Fibroblast of skin of back (primary cell): ENCODE measurements at regions not wholly inside any gene's neighbourhood (a gene's known extent, or its start where the extent isn't known, plus 50 kb on each side); places are given as distances from the start of the nearest gene placed in this dataset.

Experiments used
- DNase-seq: peaks from one replicate; pipeline ENCODE4 v3.0.0-alpha.2; 2013

DNA sequence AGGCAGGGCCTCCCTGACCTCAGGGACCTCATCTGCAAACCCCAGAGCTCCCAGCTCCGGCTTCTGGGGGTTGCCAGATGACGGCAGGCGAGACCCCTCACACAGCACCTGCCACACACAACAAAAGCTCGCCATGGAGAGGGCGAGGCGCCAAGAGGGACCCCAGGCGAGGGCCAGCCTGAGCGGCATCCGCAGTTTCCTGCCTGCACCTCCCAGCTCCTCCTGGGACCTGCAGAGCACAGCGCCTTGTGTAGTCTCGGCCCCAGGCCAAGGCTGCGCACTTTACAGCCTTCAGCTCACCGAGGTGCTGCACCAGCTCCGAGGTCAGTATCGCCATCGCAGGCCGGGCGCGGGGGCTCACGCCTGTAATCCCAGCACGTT lies 82.4 kb upstream of the ADAMTS2 start:
- no peak for DNase-seq

DNA sequence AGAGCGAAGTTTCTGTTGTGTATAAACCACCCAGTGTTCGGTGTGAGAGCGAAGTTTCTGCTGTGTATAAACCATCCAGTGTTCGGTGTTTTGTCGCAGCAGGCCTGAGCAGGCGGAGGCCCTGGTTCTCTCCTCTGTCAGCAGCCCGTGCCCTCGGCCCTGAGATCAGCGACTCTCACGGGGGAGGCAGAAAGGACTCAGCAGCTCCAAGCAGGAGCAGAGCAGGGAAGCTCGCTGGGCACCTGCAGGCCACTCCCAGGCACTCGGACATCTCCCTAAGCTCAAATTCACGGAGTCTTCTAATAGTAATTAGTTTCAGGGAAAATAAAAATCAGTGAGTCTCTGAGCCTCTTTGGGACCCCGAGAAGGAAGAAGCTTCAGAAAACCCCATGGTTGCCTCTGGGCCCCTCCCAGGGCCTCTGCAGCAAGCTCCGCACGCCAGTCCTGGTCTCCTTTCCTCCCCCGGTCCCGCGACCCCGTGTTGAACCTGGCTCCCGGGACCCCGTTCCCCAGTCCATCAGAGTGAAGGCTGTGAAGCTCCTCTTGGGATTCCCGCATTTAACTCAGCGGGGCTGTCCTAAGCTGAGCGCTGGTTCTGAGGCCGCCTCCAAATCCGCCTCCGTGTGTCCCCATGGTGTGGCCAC lies 81.9 kb upstream of the ADAMTS2 start:
- no peak for DNase-seq

DNA sequence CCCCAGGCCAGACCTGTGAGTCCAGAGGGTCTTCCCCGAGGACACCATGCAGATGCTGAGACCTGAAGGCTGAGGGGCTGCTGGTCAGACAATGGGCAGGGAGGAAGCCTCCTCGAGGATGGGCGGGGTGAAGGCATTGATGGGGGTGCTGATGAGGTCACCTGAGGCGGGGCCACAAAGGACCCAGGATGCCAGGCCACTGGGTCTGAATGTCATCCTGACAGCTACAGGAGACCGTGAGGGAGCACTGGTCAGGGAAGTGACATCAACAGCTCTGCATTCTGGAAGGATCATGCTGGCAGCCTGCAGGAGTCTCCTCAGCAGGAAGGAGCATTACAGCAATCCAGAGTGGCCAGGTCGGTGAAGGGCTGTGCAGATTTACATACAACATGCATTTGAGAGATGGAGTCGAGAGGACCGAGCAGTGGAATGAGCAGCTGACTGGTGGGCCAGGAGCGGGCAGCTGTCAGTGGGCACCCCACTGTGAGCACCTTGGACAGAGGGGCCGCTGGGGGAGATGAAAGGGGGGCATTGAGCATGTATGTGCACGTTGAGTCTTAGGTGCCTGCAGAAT lies 77.7 kb upstream of the ADAMTS2 start:
- no peak for DNase-seq

DNA sequence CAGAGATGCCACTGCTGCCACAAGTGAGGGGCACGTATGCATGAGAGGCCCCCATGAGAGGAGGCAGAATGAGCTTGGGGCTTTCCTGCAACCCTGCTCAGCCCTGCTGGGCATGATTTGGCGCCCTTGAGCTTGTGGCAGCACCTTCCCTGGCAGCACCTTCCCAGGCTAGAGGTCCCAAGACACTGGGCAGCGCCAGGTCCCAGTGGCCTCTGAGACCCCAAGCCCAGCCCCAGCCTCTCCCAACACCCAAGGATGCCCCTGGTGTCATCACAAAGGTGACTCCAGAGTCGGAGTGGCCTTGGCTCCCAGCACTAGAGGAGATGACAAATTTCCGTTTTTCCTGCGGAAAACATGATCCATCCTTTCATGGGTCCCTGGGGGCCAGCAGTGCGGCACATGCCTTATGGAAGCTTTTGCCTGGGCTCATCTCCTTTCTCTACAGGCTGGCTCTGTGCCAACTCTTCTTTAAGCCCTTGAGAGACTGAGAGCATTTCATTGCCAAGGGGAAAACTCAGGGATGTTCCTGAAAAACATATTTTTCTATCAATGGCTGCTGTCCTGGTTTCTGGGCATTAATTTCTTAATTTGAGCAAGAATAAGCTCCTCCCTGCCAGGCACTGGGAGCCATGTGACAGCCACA lies 77.1 kb upstream of the ADAMTS2 start:
- DNase-seq: peak; percentile 28

DNA sequence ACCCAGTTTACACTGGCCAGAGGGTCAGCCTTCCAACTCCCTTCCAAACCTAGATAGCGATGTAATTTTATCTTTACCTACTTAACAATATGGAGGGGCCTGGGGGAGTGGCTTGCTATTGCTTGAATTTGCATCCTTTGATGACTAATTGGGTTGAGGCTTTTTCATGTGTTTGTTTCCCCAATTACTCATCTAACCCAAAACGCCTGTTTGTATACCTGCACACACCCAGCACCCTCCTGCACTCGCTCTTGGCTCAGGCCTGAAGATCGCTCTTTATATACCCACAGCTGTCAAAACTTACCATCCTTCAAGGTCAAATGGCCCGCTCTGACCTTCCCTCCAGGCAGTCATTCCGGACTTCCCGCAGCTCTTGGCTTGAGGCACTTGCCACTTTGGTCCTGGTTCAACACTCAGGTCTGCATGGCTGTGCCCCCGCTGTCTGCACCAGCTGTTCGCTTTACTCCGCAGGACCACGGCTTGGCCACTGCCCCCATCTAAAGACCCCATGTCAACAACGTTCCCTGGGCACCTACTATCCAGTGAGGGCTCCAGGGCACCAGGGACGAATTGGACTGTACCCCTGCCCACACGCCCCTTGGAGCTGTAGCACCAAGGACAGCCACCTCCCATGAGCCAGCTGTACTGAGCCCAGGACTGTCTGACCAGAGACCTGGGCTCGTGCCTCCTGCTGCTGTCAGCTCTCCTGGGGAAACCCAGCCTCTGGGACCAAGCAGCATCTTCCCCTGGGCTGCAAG lies 76.1 kb upstream of the ADAMTS2 start:
- DNase-seq: no peak

DNA sequence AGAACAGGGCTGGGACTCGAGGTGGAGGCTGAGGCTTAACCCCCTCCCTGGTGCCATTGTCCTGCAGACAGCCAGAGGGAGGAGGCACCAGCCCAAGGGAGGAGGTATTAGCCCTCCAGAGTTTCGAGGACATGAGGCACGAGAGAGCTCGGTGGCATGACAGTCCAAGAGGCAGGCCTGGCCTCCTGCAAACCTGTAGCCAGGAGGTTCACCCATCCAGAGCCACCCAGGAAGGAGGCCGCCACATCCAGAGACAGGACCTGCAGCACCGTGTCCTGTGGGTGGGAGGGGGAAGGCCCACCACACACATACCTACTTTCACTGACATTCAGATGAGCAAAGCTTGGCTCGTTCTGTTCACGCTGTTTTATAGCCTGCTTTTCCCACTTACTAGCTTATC lies 75.2 kb upstream of the ADAMTS2 start:
- no peak for DNase-seq

DNA sequence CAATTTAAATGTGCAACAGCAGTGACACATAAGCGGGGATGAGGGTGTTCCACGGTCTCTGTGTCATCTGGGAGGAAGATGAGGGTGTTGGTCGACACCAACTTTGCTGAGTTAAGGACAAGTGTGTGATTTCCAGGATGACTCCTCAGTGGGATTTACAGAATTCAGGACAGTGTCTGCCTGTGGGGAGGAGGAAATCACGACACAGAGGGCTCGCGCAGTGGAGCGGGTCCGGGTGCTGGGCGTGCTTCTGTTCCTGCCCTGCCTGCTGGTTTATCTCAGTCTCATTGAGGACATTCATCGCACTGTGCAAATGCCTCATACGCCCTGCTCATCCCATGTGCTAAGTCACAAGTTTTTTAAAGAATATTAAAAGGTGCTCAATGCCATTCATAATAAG lies 73.7 kb upstream of the ADAMTS2 start:
- no peak for DNase-seq

DNA sequence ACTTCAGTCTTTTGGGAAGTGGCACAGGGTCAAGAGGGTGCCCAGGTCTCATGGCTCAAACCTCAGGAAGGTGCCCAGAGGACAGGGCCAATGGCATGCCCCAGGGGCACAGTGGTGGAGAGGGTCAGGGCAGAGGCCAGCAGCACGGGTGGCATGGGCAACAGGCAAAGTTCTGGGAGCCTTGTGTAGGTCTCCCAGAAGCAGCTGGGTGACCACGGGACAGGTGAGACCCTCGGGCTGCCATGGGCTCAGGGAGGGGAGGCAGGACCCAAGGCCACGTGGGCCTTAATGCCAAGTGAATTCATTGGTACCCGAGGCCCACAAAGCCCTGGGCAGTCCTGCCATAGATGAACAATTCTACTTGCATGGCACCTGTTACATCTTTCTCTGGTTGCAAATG lies 72.4 kb upstream of the ADAMTS2 start:
- DNase-seq: no peak

DNA sequence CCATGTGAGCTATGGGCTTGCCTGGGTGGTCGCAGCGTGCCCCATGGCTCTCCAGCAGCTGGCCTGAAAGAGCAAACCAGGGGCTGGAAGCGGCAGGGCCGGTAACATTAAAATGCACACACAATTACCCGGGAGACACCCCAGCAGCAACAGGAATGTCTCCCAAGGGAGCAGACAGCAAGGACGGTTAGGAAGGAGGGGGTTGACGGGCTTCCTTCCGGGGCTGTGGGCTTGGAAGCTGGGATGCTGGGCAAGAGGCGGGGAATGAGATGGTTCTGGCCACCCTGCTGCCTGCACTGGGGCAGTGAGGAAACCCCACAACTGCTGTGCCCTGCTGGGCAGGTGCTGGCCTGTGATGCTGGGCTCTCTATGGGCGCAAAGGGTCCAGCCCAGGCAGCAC lies 71.8 kb upstream of the ADAMTS2 start:
- DNase-seq: peak; percentile 32

DNA sequence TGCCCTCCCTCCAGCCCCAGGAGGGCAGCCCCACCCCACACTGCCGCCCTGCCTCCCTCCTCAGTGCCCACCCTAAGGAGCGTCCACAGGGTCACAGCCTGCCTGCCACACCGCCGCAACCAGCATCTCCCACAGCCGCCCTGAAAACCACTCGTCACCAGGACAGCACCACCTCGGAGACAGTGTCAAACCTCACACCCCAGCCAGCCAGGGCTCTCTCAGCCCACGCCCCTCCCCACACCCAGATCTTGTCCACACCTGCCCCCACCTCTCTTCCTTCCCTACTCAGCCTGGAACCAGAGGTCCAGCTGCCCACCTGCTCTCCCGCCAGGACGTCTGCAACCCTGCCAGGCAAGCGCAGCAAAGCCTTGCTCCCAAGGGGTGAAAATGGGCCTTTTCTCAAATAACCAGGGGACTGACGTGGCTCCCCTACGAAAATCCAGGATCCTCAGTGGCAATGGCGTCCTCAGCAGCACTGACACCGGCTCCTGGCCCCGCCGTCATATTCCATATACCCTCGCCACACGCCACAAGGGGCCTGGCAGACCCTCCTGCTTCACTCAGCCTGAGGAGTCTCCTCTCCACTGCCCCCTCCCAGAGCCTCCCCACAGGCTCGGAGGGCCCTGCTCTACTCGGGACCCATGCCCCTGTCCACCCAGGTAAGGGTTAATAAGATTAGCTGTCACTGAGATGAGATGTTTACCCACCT lies 71.0 kb upstream of the ADAMTS2 start:
- no peak for DNase-seq

DNA sequence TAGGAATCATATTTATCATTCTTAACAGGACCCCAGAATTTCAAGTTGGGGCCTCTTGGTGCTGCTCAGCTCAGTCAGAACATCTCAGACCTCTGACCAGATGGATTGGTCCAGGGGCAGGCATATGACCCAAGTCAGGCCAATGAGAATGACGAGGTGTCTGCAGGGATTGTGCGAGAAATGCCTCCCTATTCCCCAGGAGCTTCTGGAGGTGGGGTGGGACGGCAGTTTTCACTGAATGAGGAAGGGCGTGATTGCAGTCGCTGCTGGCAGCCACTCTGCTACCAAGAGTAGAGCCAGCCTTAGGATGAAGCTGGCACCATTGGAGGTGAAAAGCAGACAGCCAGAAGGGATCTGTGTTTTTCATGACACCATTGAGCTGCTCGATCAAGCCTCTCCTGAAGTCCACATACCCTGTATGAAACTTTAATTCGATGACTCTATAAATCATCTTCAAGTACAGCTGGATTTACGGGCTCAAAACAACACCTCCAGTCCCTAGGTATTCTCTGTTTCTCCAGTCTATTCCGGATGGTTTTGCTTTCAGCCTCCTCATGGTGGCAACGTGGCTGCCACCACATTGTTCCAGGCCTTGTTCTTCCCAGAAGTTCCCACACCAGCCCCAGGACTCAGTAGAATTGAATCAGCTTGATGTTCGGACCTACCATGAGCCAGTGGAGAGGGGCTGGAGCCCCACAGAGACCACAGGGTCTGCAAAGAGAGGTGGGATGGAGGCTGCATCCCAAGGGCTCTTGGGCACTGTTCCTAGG lies 70.2 kb upstream of the ADAMTS2 start:
- no peak for DNase-seq

DNA sequence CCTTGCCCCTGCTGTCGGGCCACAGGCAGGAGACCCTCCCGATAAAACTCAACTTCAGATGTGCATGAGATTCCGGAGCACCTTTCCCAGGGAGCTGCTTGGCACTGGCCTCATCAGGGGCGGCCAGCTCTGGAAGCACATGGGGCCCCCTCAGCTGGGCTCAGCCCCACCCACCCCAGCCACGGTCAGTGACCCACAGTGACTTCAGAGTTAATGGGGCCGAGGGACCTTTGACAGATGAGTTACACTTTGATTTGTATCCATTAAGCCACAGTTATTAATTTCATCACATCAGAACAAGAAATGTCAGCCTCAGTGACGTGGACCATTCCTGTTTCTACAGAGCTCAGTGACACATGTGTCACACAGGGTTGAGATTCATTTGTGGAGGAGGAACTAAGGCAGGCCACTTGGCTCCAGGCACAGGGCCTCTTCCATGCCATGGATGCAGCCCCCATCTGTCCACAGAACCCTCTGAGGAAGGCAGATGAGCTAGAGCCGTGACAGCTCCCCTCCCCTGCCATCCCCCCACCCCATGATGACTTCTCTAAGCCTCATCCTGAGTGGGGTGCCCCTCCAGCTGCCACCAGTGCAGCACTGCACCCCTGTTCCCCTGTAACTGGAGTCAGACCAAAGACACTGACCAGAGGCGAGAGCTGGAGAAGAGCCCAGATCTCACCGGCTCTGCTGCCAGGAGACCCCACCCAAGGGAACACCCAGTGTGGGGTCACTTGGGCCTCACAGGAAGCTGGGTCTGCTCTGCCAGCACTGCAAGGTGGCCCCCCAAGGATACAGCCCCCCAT lies 69.4 kb upstream of the ADAMTS2 start:
- no peak for DNase-seq

DNA sequence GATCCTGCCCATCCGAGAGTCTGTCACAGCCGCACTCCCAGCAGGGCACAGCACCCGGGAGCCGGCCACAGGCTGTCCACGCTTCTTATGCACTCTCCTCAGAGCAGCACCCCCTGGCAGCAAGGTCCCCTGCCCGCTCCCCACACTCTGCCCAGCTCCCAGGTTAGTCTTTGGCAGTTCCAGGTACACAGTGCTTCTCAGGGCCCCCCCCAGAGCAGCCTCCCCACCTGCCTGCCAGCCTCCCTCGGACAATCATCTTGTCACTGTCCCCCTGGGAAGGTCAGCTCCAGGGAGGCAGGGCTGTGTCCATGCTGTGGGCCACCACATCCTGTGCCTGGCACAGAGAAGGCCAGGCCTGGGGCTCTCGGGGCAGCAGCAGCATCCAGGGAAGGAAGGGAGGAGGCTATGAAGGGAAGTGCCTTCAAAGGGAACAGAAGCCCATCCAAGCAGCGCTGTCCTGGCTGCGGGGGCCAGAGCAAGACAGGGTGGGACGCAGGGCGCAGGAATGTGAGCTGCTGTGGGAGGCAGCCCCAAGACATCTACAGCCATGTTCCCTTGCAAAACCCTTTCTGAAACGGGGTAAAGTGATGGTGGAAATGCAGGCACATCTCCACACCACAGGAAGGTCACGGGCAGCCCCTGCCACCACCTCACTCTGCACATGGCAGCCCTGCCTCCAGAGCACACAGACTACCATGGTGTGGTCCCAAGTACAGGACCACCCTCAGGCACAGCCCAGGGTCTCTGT lies 68.6 kb upstream of the ADAMTS2 start:
- DNase-seq: no peak

DNA sequence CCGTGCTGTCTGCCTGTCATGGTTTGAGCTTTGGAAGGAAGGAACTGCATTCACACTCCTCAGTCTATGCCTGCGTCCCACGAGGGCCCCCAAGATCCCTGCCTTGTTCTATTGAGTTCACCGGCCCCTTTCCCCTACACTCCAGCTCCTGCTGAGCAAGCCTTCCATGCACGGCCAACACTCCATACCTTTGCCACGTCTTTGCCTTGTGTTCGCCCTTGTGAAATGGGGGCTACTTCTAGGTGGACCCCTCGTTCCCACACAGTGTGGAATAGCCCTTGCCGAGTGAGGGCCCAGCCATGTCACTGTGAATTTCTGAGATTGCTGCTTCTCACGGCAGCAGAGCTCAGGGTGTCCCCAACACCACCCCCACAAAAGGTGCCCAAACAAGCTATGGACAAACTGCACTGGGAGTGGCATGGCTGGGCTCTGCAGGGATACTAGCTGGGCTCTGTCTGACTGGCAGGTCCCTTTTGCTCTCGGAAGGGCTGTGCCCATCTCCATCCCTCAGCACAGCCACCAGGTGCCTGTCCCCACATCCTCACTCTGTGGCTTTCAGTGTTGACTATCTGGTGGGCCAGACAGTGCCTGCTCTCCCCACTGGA lies 67.9 kb upstream of the ADAMTS2 start:
- no peak for DNase-seq

DNA sequence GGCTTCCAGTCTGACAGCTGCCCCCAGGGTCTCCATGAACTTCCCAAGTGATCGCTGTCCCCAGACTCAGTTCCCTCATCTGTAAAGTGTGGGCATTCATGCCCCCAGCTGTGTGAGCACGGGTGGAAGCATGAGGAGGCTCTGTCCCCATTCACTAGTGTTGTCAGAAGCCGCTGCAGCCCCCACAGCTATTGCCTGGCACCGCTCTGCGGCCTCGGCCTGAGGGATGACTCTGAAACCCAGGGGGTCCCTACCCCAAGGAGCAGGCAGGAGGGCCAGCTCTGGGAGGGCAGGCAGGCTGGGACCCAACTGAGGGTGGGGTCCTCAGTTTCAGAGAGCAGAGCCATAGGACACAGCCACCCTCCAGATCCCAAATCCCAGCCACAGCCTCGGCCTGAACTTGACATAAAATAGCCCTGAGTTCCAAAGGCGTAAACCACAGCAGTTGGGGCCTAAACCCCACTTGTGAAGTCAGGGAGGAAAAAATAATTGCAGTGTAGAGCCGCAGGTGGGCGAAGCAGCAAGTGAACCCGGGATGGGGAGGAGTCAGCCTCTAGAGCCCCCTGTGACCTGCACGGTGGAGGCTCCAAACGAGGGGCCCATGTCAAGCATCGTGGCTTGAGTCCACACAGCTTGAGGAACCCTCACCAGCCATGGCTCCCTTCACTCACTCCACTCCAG lies 66.0 kb upstream of the ADAMTS2 start:
- no peak for DNase-seq

DNA sequence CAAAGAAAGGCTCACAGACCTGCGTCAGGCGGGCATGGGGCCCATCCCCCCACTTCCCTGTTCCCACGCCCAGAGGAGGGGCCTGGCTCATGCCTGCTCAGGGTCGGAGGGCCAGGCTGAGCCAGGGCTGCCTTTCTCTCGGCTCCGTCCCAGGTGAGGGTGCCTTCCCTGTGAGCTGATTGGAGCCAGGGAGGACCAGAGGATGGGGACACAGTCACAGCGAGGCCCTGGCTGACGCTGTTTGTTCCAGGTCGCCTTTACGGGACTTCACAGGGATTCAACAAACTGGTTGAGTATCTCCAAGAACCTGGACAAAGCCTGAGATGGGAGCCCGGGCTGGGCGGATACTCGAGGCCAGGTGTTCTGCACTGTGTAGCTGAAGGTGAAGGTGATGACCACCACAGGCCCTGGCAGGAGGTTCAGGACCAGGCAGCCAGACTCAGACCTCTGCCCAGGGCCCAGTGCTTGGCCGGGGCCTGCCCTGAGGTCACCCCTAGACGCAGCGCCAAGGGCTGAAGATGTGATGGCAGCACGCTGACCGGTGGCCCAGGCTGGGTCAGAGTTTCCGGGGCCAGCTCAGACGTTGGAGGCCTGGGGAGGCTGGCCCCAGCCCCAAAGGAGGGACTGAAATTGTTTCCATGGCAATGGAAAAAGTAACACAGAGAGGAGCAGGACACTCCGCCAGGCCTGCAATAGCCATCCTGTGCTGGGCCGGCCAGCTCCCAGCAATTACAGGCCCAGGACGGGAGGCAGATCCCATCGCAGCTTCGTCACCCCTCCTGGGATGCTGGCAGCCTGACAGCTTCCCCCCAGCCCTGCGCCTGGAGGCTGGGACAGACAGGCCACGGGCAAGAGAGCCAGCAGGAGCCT lies 65.3 kb upstream of the ADAMTS2 start:
- no peak for DNase-seq

DNA sequence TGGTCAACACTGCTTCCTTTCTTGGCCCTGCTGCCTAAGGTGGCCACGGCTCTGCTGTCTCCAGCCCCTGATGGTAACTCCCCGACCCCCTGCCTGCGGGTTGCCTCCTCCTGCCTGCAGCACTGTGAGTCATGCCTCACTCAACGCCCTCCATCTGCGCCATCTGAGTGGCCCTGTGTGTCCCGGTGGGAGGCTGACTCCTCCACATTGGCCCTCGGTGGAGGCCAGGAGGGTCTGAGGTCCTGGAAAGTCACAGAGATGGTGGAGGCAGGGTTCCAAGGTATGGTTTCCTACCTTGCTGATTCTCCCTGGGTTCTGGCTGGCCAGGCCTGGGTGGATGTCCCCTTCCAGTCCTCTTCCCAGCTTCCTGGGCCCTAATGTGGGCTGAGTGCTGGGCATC lies 64.5 kb upstream of the ADAMTS2 start:
- no peak for DNase-seq

DNA sequence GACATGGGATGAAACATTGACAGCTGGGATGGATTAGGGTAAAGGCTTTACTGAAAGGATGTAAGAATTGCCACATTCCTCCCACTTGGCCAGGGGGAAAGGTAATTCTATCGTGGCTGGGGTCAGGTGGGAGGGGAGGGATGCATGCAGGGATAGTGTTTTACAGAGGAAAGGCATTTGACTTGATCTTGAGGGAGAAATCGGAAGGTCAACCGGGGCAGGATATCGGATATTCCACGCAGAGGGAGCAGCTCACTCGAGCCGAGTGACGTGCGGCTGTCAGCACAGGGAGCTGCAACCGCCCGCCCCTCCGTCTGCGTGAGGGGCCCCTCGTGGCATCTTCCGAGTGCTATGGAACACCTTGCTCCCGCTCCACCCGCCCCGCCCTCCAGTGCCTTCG lies 63.4 kb upstream of the ADAMTS2 start:
- no peak for DNase-seq
